B cell (primary cell): ENCODE measurements at regions not wholly inside any gene's neighbourhood (a gene's known extent, or its start where the extent isn't known, plus 50 kb on each side); places are given as distances from the start of the nearest gene placed in this dataset.

Experiments
- ATAC-seq: fragments of 200-7000 bp; cut with Tn5 transposase; one replicate; pipeline ENCODE4 v1.10.0; 2021; ENCODE audit warnings: low read depth, mild to moderate bottlenecking, moderate number of reproducible peaks, moderate library complexity
- CTCF ChIA-PET: fragments of 350-600 bp; sonication (Branson Sonifier 250); formaldehyde crosslinking; loops from one replicate; lab custom pipeline; 2021; ENCODE audit warnings: antibody characterized with exemption, inconsistent platforms; lab: Charles Lee
- POLR2A ChIA-PET: fragments of 350-600 bp; sonication (Branson Sonifier 250); formaldehyde crosslinking; loops from one replicate; lab custom pipeline; 2021; ENCODE audit warnings: antibody characterized with exemption; lab: Charles Lee
- DNase-seq: peaks from one replicate; pipeline ENCODE4 v3.0.0; 2013
- H2AFZ ChIP-seq: 2 replicates; pipeline ENCODE4 v1.6.1; 2012; ENCODE audit warnings: mild to moderate bottlenecking, low read depth, low read length; ENCODE audit not compliant: insufficient read depth, poor library complexity, severe bottlenecking
- H3K27ac ChIP-seq, 2 donors: 1 replicate in 1 of 2; 2 replicates in 1 of 2; pipeline ENCODE4 v1.5.1; 2012 to 2013; ENCODE audit warnings: low read length in 2 of 2, mild to moderate bottlenecking in 2 of 2, moderate library complexity in 1 of 2
- H3K27me3 ChIP-seq, 4 experiments: fragments of 200-600 bp in 1 of 4; sonication (generic) in 1 of 4; replicated peaks in 1 of 4; 1 replicate in 2 of 4; 2 replicates in 2 of 4; pipeline versions ENCODE4 v1.6.1 to v1.7.0; 2013 to 2016; ENCODE audit warnings: low read length in 3 of 4, mild to moderate bottlenecking in 2 of 4, mixed read lengths in 1 of 4, moderate library complexity in 1 of 4; ENCODE audit not compliant: insufficient read depth in 4 of 4, control insufficient read depth in 3 of 4; ENCODE audit errors: control extremely low read depth in 1 of 4
- H3K36me3 ChIP-seq, 2 experiments: replicated peaks in 1 of 2; 1 replicate in 1 of 2; 2 replicates in 1 of 2; pipeline versions ENCODE4 v1.6.1 to v1.7.1; 2013; ENCODE audit warnings: low read length in 1 of 2; ENCODE audit not compliant: insufficient read depth in 2 of 2, control insufficient read depth in 1 of 2; ENCODE audit errors: control extremely low read depth in 1 of 2, extremely low read depth in 1 of 2
- H3K4me1 ChIP-seq, 2 donors: fragments of 200-600 bp in 1 of 2; sonication (generic) in 1 of 2; 1 replicate in 1 of 2; 2 replicates in 1 of 2; pipeline versions ENCODE4 v1.5.1 to v1.6.1; 2013 to 2017; ENCODE audit warnings: low read length in 2 of 2; ENCODE audit not compliant: control insufficient read depth in 2 of 2, insufficient read depth in 2 of 2
- H3K4me2 ChIP-seq: replicated peaks from 2 replicates; pipeline ENCODE3; 2012; ENCODE audit warnings: mild to moderate bottlenecking, low read depth, low read length; ENCODE audit not compliant: poor library complexity, severe bottlenecking
- H3K4me3 ChIP-seq, 5 experiments: fragments of 200-600 bp in 1 of 5; sonication (generic) in 1 of 5; 1 replicate in 3 of 5; 2 replicates in 2 of 5; pipeline versions ENCODE4 v1.5.1 to v1.7.0; 2011 to 2016; ENCODE audit warnings: low read length in 4 of 5, mild to moderate bottlenecking in 4 of 5, low read depth in 2 of 5, control low read depth in 1 of 5, moderate library complexity in 1 of 5; ENCODE audit not compliant: insufficient read depth in 1 of 5; ENCODE audit errors: control extremely low read depth in 1 of 5, extremely low read depth in 1 of 5
- H3K79me2 ChIP-seq: fragments of 200-600 bp; sonication (generic); one replicate; pipeline ENCODE4 v1.6.0; 2016; ENCODE audit warnings: low read length; ENCODE audit not compliant: control insufficient read depth, insufficient read depth
- H3K9ac ChIP-seq: fragments of 200-600 bp; sonication (generic); 2 replicates; pipeline ENCODE4 v1.6.1; 2017; ENCODE audit warnings: mild to moderate bottlenecking, low read length, moderate library complexity
- H3K9me3 ChIP-seq, 3 donors: one replicate each; pipeline versions ENCODE4 v1.6.1 to v1.7.1; 2013; ENCODE audit warnings: low read length in 2 of 3; ENCODE audit not compliant: control insufficient read depth in 2 of 3, insufficient read depth in 1 of 3; ENCODE audit errors: control extremely low read depth in 1 of 3
- H4K20me1 ChIP-seq: 2 replicates; pipeline ENCODE4 v1.6.0; 2012; ENCODE audit warnings: mild to moderate bottlenecking, low read length; ENCODE audit not compliant: insufficient read depth, control insufficient read depth, poor library complexity, severe bottlenecking
- H3K27ac Mint-ChIP-seq: one replicate; pipeline ENCODE4 v1.8.0; 2021; ENCODE audit warnings: mixed read lengths
- H3K27me3 Mint-ChIP-seq: one replicate; pipeline ENCODE4 v1.8.0; 2021; ENCODE audit warnings: mixed read lengths
- H3K4me1 Mint-ChIP-seq: one replicate; pipeline ENCODE4 v1.8.0; 2021; ENCODE audit warnings: mixed read lengths
- H3K4me3 Mint-ChIP-seq: one replicate; pipeline ENCODE4 v1.8.0; 2021; ENCODE audit warnings: mixed read lengths
- H3K9me3 Mint-ChIP-seq: one replicate; pipeline ENCODE4 v1.8.0; 2022; ENCODE audit warnings: mixed read lengths; ENCODE audit not compliant: insufficient read depth
- CTCF ChIP-seq: fragments of 200-600 bp; IDR thresholded peaks from one replicate; pipeline ENCODE4 v1.8.0; 2022; ENCODE audit warnings: antibody characterized with exemption, mild to moderate bottlenecking
- EZH2 ChIP-seq: IDR thresholded peaks from 2 replicates; pipeline ENCODE4 v1.6.1; 2012; ENCODE audit warnings: borderline replicate concordance, low read depth, mild to moderate bottlenecking, moderate library complexity, low read length; ENCODE audit not compliant: insufficient read depth, poor library complexity, severe bottlenecking
- WGBS: methylation state at CpG from one replicate; pipeline ENCODE4 v1.1.5; 2013; ENCODE audit warnings: missing lambda C conversion rate; ENCODE audit not compliant: insufficient coverage; 5-methylcytosine and 5-hydroxymethylcytosine counted together
- intact Hi-C: fragments of 100-400 bp; cut with micrococcal nuclease; formaldehyde crosslinking; loops from one replicate; pipeline ENCODE4 v1.10.0; 2022

GRCh38 chr1:165070675-165071074, 285.8 kb downstream of the LMX1A start:
- Mint-ChIP-seq H3K4me3 (no peak overlapping the region), H3K27ac (no peak overlapping the region), H3K27me3 (peaks cover 9% of the 10 kb centered on the region), H3K4me1 (no peaks in the 10 kb centered on the region), H3K9me3 (no peaks in the 10 kb centered on the region)
- Histone ChIP-seq H3K4me3 (no peak overlapping the region), H4K20me1 (no peaks in the 10 kb centered on the region), H2AFZ (no peak overlapping the region), H3K9me3 (peaks cover 0 to 4% (median 0%) of the 10 kb centered on the region in 3 donors), H3K27me3 (no peaks in the 10 kb centered on the region), H3K36me3 (no peaks in the 10 kb centered on the region), H3K4me1 (no peaks in the 10 kb centered on the region), H3K9ac (no peak overlapping the region), H3K79me2 (no peaks in the 10 kb centered on the region), H3K4me2 (no peak overlapping the region), H3K27ac (no peak overlapping the region)
- intact Hi-C loops: loop anchor here (5.0 kb wide), 1 partner anchor 1713 kb away; no protein-coding TSS in a partner anchor
- no peak for DNase-seq
- CTCF ChIA-PET: no interaction called here
- POLR2A ChIA-PET: no interaction called here
- WGBS: 88% methylated on average over 3 of the region's 4 CpGs
- no peak for TF ChIP-seq EZH2
- TF ChIP-seq CTCF: no peak
- ATAC-seq: no peak

GRCh38 chr1:165069829-165070228, 286.7 kb downstream of the LMX1A start:
- no peak for DNase-seq
- H3K36me3 ChIP-seq: no peaks in the 10 kb centered on the region
- H3K27ac ChIP-seq: no peak overlapping the region
- intact Hi-C loops: loop anchor here (5.0 kb wide), 1 partner anchor 1713 kb away; no protein-coding TSS in a partner anchor
- ChIA-PET POLR2A (no interaction called here), CTCF (no interaction called here)
- no peak for ATAC-seq
- TF ChIP-seq EZH2 (no peak), CTCF (no peak)
- H2AFZ ChIP-seq: no peak overlapping the region
- H3K4me1 ChIP-seq: no peaks in the 10 kb centered on the region
- no peaks in the 10 kb centered on the region for H3K27me3 ChIP-seq
- no peak overlapping the region for H3K9ac ChIP-seq
- WGBS: no CpG with 5 or more reads among the region's 1 CpG
- H3K79me2 ChIP-seq: no peaks in the 10 kb centered on the region
- Mint-ChIP-seq H3K4me3 (no peak overlapping the region), H3K9me3 (no peaks in the 10 kb centered on the region), H3K4me1 (no peaks in the 10 kb centered on the region), H3K27me3 (peaks cover 9% of the 10 kb centered on the region), H3K27ac (no peak overlapping the region)
- H3K4me3 ChIP-seq: no peak overlapping the region
- no peaks in the 10 kb centered on the region for H3K9me3 ChIP-seq
- no peak overlapping the region for H3K4me2 ChIP-seq
- H4K20me1 ChIP-seq: no peaks in the 10 kb centered on the region
